ENCODE measurements at regions not wholly inside any gene's neighbourhood (a gene's known extent, or its start where the extent isn't known, plus 50 kb on each side); places are given as distances from the start of the nearest gene placed in this dataset.

GRCh38 chr2:88852753-88853402, 161.4 kb downstream of the RPIA start:
- CTCF ChIA-PET: interaction anchor here (1.7 kb wide), 1 partner anchor 21 kb away, joined by 7 read pairs; no protein-coding TSS in a partner anchor
- no peak for ATAC-seq
- Mint-ChIP-seq H3K4me1 (peaks cover 28% of the 10 kb centered on the region), H3K4me3 (no peak overlapping the region), H3K9me3 (peaks cover 14% of the 10 kb centered on the region), H3K27ac (no peak overlapping the region), H3K27me3 (ENCODE audit: low read depth) (peaks cover under 1% of the 10 kb centered on the region), H3K36me3 (0 out of 2 replicates have a peak, but pooled peaks cover 2% of the 10 kb centered on the region)
- POLR2A ChIA-PET: interaction anchor here (0.6 kb wide), 1 partner anchor 175 kb away, joined by 3 read pairs; no protein-coding TSS in a partner anchor
- no peak for DNase-seq (ENCODE audit: low spot score)
- TF ChIP-seq ATF3 (CRISPR knock-in tag; conservative IDR thresholded peaks at IDR 0.05): no peak
- TF ChIP-seq GRHL2 (CRISPR knock-in tag; IDR thresholded peaks at IDR 0.05; ENCODE audit: insufficient replicate concordance, severe bottlenecking): no peak
- TF ChIP-seq NFYB (CRISPR knock-in tag; conservative IDR thresholded peaks at IDR 0.05; ENCODE audit: low read depth): no peak
- TF ChIP-seq ZNF425 (CRISPR knock-in tag; conservative IDR thresholded peaks at IDR 0.05): no peak

- ATAC-seq (no peak), DNase-seq (ENCODE audit: low spot score) (no peak)
- H3K27ac Mint-ChIP-seq: no peak overlapping the region
- ChIA-PET CTCF (no interaction called here), POLR2A (no interaction called here)
- H3K9me3 Mint-ChIP-seq: peaks cover 11% of the 10 kb centered on the region
- peaks cover 32% of the 10 kb centered on the region for H3K4me1 Mint-ChIP-seq
- no peaks in the 10 kb centered on the region; the same call in none of the 2 replicates for H3K27me3 Mint-ChIP-seq (ENCODE audit: low read depth)
- H3K36me3 Mint-ChIP-seq: 0 out of 2 replicates have a peak, but pooled peaks cover 2% of the 10 kb centered on the region
- H3K4me3 Mint-ChIP-seq: no peak overlapping the region
- TF ChIP-seq FOXP4 (CRISPR knock-in tag; IDR thresholded peaks at IDR 0.05) (no peak), JUN (CRISPR knock-in tag; IDR thresholded peaks at IDR 0.05) (no peak), TEAD1 (CRISPR knock-in tag; IDR thresholded peaks at IDR 0.05) (no peak), ZNF281 (CRISPR knock-in tag; IDR thresholded peaks at IDR 0.05) (no peak), AR (CRISPR knock-in tag; IDR thresholded peaks at IDR 0.05) (no peak), ETV6 (CRISPR knock-in tag; IDR thresholded peaks at IDR 0.05) (no peak), GRHL2 (CRISPR knock-in tag; IDR thresholded peaks at IDR 0.05; ENCODE audit: insufficient replicate concordance, severe bottlenecking) (no peak), HMGA2 (CRISPR knock-in tag; IDR thresholded peaks at IDR 0.05) (no peak), USF2 (CRISPR knock-in tag; IDR thresholded peaks at IDR 0.05) (no peak), TP53 (CRISPR knock-in tag; IDR thresholded peaks at IDR 0.05) (no peak), ZNF219 (CRISPR knock-in tag; IDR thresholded peaks at IDR 0.05; ENCODE audit: borderline replicate concordance) (no peak), ATF1 (CRISPR knock-in tag; IDR thresholded peaks at IDR 0.05) (no peak), ATF6 (CRISPR knock-in tag; IDR thresholded peaks at IDR 0.05) (no peak), ZBTB43 (CRISPR knock-in tag; IDR thresholded peaks at IDR 0.05) (no peak), MXD4 (CRISPR knock-in tag; IDR thresholded peaks at IDR 0.05; ENCODE audit: borderline replicate concordance) (no peak)
Measured at GRCh38 chr2:88853403-88853790, 161.9 kb downstream of the RPIA start.
